HG02759 (cell line): ENCODE measurements at regions not wholly inside any gene's neighbourhood (a gene's known extent, or its start where the extent isn't known, plus 50 kb on each side); places are given as distances from the start of the nearest gene placed in this dataset.

Source experiments
- ATAC-seq: cut with Tn5 transposase; IDR thresholded peaks from one replicate; pipeline ENCODE4 v1.9.1; 2021; ENCODE audit warnings: mild to moderate bottlenecking, moderate library complexity; ENCODE audit not compliant: unreplicated experiment

DNA sequence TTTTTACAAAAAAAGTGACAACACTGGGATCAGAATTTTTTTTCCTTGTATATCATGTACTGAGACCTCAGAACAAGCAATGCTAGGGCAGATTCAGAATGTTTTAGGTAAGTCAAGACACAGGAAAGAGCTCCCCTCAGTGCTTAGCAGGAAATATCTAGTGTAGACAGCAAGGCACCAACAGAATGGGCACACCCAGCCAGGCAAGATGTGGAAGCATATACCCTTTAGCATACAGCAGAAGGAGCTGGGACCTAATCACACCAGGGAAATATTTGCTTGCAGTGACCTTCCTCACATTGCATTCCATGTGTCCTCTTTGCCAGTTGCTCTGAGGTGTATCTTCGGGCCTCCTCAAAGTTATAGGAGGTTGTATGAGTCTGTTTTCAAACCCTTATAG, 497.6 kb upstream of the LRRN3 start:
- no peak for ATAC-seq

DNA sequence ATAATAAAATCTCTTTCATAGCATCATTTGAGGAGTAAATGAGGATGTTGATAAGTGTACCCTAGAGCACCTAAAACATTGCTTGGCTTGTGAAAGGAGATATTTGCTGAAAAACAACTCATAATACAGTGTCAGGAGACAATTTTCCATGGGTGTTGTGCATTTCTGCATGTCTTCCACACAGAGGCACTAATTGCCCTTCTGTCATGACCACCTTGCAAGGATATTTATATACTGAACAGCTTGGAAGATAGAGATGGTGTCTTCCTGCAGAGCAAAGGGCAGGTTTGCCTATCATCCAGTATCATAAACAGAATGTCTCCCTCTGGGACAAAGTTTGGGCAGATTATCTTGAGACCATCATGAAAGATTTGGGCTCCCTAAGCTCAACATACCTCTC, 495.2 kb upstream of the LRRN3 start:
- ATAC-seq, result no peak

DNA sequence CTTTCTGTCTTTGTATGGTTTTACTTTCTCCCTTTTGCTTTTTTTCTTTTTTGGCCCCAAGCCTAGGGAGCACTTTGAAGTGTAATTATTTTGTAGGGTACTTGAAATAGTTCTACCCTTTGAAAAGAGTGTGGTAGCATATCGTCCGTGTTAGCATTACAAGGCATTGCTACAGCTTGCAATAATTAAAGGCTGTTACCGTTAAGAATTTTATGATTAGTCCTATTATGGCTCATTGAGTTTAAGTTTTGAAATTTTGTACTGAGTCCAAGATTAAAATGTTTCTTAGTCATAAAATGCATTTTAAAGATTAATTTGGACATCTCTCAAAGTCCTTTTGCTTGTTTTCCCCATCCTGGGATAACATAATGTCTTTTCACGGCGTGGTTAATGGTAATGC, 490.0 kb upstream of the LRRN3 start:
- no peak for ATAC-seq

DNA sequence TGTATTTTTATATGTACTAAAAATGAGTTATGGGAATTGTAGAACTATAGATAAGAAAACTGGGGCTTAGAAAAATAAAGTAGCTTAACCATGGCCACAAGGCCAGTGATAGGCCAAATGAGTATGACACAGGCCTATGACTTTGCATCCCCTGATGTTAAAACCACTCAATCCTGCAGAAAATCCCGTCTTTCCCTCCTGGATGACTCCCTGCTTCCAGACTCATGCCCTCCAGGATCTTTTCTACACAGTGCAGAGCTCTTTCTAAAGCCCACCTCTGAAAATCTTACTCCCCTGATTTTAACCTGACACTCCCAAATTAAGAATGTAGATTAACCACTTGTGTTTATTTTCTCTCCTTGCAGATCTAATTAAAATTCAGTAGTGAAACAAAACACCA, 489.2 kb upstream of the LRRN3 start:
- ATAC-seq, result no peak

DNA sequence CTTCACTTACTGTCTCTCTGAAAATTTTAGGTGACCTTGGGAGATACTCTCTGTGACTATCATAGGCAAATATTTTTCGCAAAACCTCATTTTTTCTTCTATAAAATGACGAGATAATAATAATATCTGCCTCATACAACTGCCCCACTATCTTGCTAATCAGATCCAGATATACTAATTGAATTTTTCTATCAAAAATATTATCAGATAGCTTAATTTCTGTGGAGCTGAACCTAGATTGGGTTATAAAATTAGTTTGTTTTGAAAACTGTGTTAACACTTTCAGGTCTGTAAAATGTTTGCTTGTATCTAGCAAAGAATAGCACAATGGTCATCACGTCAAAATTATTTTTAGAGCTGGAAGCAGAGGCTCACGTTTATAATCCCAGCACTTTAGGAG, 486.7 kb upstream of the LRRN3 start:
- ATAC-seq, result no peak

DNA sequence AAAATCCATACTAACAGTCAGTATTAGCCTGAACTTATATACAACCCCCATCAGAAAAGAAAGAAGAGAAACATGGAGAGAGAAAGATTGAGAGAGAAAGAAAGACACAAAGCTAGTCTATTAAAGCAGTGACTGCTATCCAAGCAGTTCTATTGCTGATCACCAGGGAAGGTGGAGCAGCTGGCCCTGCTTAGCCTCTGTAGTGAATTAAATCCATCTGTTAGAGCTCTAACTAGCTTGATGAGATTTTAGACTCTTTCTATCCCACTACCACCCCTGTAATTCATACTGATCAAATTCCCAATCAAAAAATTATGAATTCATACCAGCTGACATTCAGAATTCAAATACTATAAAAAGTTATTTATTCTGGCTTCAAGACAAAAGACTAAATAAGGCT, 486.0 kb upstream of the LRRN3 start:
- ATAC-seq, result no peak

DNA sequence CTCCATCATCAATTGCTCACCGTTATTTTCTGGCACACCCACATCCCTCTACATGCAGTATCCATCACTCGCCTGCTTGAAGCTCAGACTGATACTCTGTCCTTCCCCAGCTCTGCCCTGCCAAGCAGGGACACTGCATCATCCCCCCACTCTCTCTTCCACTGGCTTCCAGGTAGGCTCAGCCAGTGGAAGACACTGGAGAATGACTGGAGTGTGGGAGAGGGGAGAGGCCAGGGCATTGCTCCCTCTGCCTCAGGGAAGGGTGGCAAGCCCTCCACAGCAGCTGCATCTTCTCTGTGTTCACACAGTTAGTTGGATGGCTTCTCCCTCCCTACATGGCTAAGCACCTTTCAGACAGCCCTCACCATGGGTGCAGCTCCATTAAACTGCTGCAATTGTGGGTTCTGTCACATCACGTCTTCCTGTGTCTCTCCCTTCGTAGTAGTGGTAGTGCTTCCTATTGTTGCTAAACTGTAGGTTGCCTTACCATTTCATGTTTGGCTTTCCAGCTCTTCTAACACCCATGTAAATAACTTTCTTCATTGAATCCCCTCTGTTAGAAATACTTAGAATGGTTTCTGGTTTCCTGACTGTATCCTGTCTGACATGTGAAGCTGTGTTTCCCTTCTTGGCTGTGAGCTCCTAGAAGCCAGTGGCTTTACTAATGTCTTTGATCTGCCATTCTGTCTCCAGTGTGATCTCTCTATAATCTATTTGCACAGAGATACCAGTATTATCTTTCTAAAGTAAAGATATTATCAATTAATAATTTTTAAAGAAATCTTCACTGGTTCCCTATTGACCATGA, 483.7 kb upstream of the LRRN3 start:
- no peak for ATAC-seq

DNA sequence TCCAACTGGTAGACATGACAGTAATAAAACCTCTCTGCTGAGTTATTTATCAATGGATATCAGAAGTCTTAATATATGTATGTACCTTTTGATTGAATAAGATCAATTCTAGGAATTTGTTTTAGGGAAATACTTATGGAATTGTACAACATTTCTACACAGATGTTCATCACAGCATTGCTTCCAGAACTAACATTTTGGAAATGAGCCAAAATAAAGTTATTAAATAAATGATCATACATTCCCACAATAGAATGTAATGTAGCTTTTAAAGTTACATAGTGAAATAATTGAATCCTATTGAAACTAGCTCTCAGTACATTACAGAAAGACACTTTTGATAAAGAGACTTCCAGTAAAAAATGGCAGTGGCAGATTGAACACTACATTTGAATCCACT, 481.6 kb upstream of the LRRN3 start:
- no peak for ATAC-seq

DNA sequence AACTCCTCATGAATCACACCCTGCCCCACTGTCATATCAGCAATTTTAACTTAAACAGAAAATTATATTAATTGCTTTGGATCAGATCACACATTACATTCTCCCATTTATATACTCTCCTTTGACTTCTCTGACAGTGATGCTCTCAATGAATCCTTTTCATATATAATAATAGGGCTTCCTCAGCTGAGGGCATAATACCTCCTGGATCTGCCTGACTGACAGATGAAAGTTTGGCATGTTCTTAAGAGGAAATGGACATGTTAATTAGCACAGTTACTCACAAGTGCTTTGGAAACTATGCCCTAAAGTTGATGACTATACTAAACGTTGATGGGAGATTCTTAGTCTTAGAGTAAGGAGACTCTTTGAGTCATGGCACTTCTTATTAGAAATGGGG, 478.2 kb upstream of the LRRN3 start:
- ATAC-seq, result no peak
